ENCODE measurements at regions not wholly inside any gene's neighbourhood (a gene's known extent, or its start where the extent isn't known, plus 50 kb on each side); places are given as distances from the start of the nearest gene placed in this dataset.

DNA sequence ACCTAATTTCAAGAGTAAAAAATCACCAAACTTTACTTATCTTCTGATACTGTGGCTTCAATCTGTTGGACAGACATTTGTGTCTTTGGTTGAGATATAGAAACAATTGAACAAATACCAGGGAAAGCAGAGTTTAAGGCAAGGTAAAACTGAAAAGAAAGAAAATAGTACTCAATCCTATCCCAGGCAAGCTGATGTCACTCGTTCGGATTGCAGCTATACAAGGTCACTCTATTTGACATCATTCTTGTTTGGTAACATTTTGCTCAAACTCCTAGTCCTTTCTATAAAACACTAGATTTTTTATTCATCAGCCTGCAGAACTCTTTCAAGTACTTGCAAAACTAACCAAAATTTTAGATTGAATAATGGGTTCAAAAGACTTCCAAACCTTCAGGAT, 91.9 kb upstream of the ANKRD55 start:
- no peak overlapping the region for H4K5ac ChIP-seq (ENCODE audit: insufficient read length, low read depth, low read length)
- H2AFZ ChIP-seq (ENCODE audit: low read length) = no peak overlapping the region
- H3K56ac ChIP-seq (ENCODE audit: insufficient read length, low read depth, low read length) = no peak overlapping the region
- H2AK5ac ChIP-seq (ENCODE audit: insufficient read length, low read length) = no peak overlapping the region
- H3T11ph ChIP-seq (ENCODE audit: low read length) = no peak overlapping the region
- no peaks in the 10 kb centered on the region for H3K23me2 ChIP-seq (ENCODE audit: insufficient read length, low read depth, low read length, poor library complexity, severe bottlenecking)
- no peak overlapping the region for H2BK120ac ChIP-seq (ENCODE audit: low read depth, low read length, poor library complexity, severe bottlenecking)
- H4K20me1 ChIP-seq (ENCODE audit: control insufficient read depth, insufficient read depth, insufficient read length) = no peaks in the 10 kb centered on the region
- no peak for DNase-seq
- H2BK20ac ChIP-seq (ENCODE audit: low read depth, low read length, poor library complexity, severe bottlenecking) = no peak overlapping the region
- Mint-ChIP-seq H3K4me1 (peaks cover 14 to 15% of the 10 kb centered on the region in 2 experiments), H3K9me3 (no peaks in the 10 kb centered on the region), H3K27ac (no peak overlapping the region), H3K36me3 (ENCODE audit: insufficient read depth in 1 of 3, low read depth in 3 of 3) (no peaks in the 10 kb centered on the region), H3K27me3 (ENCODE audit: low read depth) (peaks cover 6% of the 10 kb centered on the region), H3K4me3 (no peak overlapping the region)
- no peak overlapping the region for H3K4ac ChIP-seq (ENCODE audit: low read depth, low read length)
- no peak overlapping the region for H2BK12ac ChIP-seq (ENCODE audit: insufficient read length, low read depth, low read length)
- TF ChIP-seq CTCF (conservative IDR thresholded peaks at IDR 0.05) = no peak
- H3K79me2 ChIP-seq (ENCODE audit: insufficient read depth, low read length) = no peaks in the 10 kb centered on the region
- H3K9ac ChIP-seq (ENCODE audit: extremely low read depth, insufficient read length, low read length) = no peak overlapping the region
- no peak overlapping the region for H4K91ac ChIP-seq (ENCODE audit: insufficient read length, low read depth, low read length)
- no peak overlapping the region for H2BK15ac ChIP-seq (ENCODE audit: low read depth, low read length)
- no peak overlapping the region for H4K8ac ChIP-seq (replicated peaks; ENCODE audit: insufficient read length, low read depth, low read length)
- H3K27me3 ChIP-seq (ENCODE audit: insufficient read depth, low read length) = no peaks in the 10 kb centered on the region
- H3K4me2 ChIP-seq (ENCODE audit: insufficient read depth, insufficient read length, low read length) = no peak overlapping the region
- H2BK5ac ChIP-seq (ENCODE audit: insufficient read length, low read length) = no peak overlapping the region
- no peak overlapping the region for H3K27ac ChIP-seq (ENCODE audit: insufficient read length, low read depth, low read length)
- no CpG with 5 or more reads among the region's 2 CpGs for WGBS (ENCODE audit: extremely low coverage, insufficient read length, low lambda C conversion rate)
- H3K4me1 ChIP-seq (ENCODE audit: insufficient read depth, low read length) = no peaks in the 10 kb centered on the region
- H3K23ac ChIP-seq (ENCODE audit: insufficient read length, low read depth, low read length) = no peak overlapping the region
- H3K9me3 ChIP-seq (ENCODE audit: control insufficient read depth, low read depth, low read length) = no peaks in the 10 kb centered on the region
- H3K79me1 ChIP-seq (ENCODE audit: insufficient read depth, low read depth, low read length, poor library complexity, severe bottlenecking) = no peaks in the 10 kb centered on the region
- no peak overlapping the region for H3K14ac ChIP-seq (ENCODE audit: insufficient read depth, low read length)
- H3K18ac ChIP-seq (ENCODE audit: insufficient read length, low read depth, low read length) = no peak overlapping the region

Measured in H9 (cell line).